ENCODE measurements at regions not wholly inside any gene's neighbourhood (a gene's known extent, or its start where the extent isn't known, plus 50 kb on each side); places are given as distances from the start of the nearest gene placed in this dataset.

DNA sequence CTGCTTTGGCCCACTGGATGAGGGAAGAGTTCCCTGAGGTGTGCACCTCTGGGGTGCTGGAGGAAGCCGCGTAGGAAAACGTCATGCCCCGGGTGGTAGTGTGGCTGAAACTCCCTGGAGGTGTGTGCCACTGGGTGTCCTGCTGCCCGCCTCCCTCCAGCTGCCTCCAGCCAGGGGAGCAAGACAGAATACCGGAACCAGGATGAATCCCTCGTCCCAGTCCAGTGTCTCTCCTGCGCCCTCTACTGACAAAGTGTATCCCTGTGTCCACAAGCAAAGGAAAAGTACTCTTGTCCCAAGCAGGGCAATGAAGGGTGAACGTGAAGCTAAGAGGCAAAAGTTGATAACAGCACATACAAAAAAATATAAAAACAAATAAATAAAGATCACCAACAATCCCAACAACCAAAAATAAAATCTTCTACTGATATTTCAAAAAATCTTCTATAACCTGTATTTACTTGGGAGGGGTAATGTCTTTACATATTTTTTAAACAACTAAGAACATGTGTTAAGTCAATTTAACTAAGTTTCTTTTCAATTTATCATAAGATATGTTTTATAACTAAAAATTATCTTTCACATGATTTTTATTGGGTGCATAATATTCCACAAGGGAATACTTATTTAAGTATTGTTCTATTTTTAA is 437.6 kb downstream of the MAFB start:
- Histone ChIP-seq H3K9me2 (ENCODE audit: insufficient read depth) (no peaks in the 10 kb centered on the region), H3K79me2 (replicated peaks; ENCODE audit: insufficient read depth) (no peaks in the 10 kb centered on the region; the same call in 1 of the 2 replicates), H3K36me3 (ENCODE audit: insufficient read depth) (no peaks in the 10 kb centered on the region), H3K27ac (ENCODE audit: low read depth) (no peak overlapping the region), H3K4me1 (ENCODE audit: insufficient read depth) (no peaks in the 10 kb centered on the region), H3K27me3 (ENCODE audit: insufficient read depth) (no peaks in the 10 kb centered on the region), H2AFZ (no peak overlapping the region), H3K4me2 (no peak overlapping the region), H3K4me3 (no peak overlapping the region), H4K20me1 (replicated peaks; ENCODE audit: insufficient read depth) (no peaks in the 10 kb centered on the region), H3F3A (replicated peaks; ENCODE audit: low read depth) (no peaks in the 10 kb centered on the region)
- TF ChIP-seq ETS1 (IDR thresholded peaks at IDR 0.05): no peak
- no peak for TF ChIP-seq EZH2phosphoT487 (IDR thresholded peaks at IDR 0.05; ENCODE audit: unreplicated experiment)
- no peak for TF ChIP-seq ZNF462 (CRISPR knock-in tag; IDR thresholded peaks at IDR 0.05)
- no peak for TF ChIP-seq JUNB (IDR thresholded peaks at IDR 0.05; ENCODE audit: unreplicated experiment)
- TF ChIP-seq STAT1 (IDR thresholded peaks at IDR 0.05; ENCODE audit: unreplicated experiment): no peak
- TF ChIP-seq, protein P1, sequence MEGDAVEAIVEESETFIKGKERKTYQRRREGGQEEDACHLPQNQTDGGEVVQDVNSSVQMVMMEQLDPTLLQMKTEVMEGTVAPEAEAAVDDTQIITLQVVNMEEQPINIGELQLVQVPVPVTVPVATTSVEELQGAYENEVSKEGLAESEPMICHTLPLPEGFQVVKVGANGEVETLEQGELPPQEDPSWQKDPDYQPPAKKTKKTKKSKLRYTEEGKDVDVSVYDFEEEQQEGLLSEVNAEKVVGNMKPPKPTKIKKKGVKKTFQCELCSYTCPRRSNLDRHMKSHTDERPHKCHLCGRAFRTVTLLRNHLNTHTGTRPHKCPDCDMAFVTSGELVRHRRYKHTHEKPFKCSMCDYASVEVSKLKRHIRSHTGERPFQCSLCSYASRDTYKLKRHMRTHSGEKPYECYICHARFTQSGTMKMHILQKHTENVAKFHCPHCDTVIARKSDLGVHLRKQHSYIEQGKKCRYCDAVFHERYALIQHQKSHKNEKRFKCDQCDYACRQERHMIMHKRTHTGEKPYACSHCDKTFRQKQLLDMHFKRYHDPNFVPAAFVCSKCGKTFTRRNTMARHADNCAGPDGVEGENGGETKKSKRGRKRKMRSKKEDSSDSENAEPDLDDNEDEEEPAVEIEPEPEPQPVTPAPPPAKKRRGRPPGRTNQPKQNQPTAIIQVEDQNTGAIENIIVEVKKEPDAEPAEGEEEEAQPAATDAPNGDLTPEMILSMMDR (conservative IDR thresholded peaks at IDR 0.05; ENCODE audit: low read depth in 2 of 2): peak; percentile 84 to 93
- TF ChIP-seq CREB1 (CRISPR knock-in tag; IDR thresholded peaks at IDR 0.05; ENCODE audit: low read depth): no peak
- TF ChIP-seq REST (IDR thresholded peaks at IDR 0.05; ENCODE audit: unreplicated experiment): no peak
- TF ChIP-seq NANOG (IDR thresholded peaks at IDR 0.05; ENCODE audit: borderline replicate concordance): no peak
- no peak for TF ChIP-seq ZNF114 (CRISPR knock-in tag; IDR thresholded peaks at IDR 0.05)
- TF ChIP-seq ZNF331 (CRISPR knock-in tag; IDR thresholded peaks at IDR 0.05; ENCODE audit: low read depth): peak; percentile 42; the same call in 1 of the 2 replicates
- no peak for TF ChIP-seq EZH2 (IDR thresholded peaks at IDR 0.05; ENCODE audit: low read depth, unreplicated experiment)
- TF ChIP-seq POLR2AphosphoS5 (IDR thresholded peaks at IDR 0.05; ENCODE audit: low read depth): no peak
- DNase-seq (ENCODE audit: low spot score): peak; percentile 90
- H3K36me3 Mint-ChIP-seq (ENCODE audit: low read depth): peaks cover 26% of the 10 kb centered on the region
- no peak overlapping the region for H3K27ac Mint-ChIP-seq
- H3K4me1 Mint-ChIP-seq: peaks cover 6% of the 10 kb centered on the region
- peak; percentile 90 for ATAC-seq
- H3K27me3 Mint-ChIP-seq (ENCODE audit: insufficient read depth, low read depth, poor library complexity): no peaks in the 10 kb centered on the region
- H3K4me3 Mint-ChIP-seq: no peak overlapping the region
- peaks cover 7% of the 10 kb centered on the region; the same call in 2 of the 3 replicates for H3K9me3 Mint-ChIP-seq
